LNCAP (cell line): ENCODE measurements at regions not wholly inside any gene's neighbourhood (a gene's known extent, or its start where the extent isn't known, plus 50 kb on each side); places are given as distances from the start of the nearest gene placed in this dataset.

Source experiments
- CTCF ChIP-seq: fragments of 450-650 bp; IDR thresholded peaks from 2 replicates; pipeline ENCODE4 v1.5.1; 2017; ENCODE audit warnings: mild to moderate bottlenecking

GRCh38 chr3:18062657-18063025 lies 320.2 kb upstream of the TBC1D5 start:
- TF ChIP-seq CTCF: no peak

GRCh38 chr3:18061737-18062656 lies 319.6 kb upstream of the TBC1D5 start:
- no peak for TF ChIP-seq CTCF

GRCh38 chr3:18058666-18059065 lies 316.2 kb upstream of the TBC1D5 start:
- TF ChIP-seq CTCF: no peak

- TF ChIP-seq CTCF: no peak
Measured at GRCh38 chr3:18057471-18058091, 315.1 kb upstream of the TBC1D5 start.

GRCh38 chr3:18054625-18055024 lies 312.2 kb upstream of the TBC1D5 start:
- TF ChIP-seq CTCF: no peak

- TF ChIP-seq CTCF: no peak
Measured at GRCh38 chr3:18051306-18051705, 308.9 kb upstream of the TBC1D5 start.

GRCh38 chr3:18049096-18049495 lies 306.7 kb upstream of the TBC1D5 start:
- no peak for TF ChIP-seq CTCF
